GM12875 (cell line): ENCODE measurements at regions not wholly inside any gene's neighbourhood (a gene's known extent, or its start where the extent isn't known, plus 50 kb on each side); places are given as distances from the start of the nearest gene placed in this dataset.

Experiments used
- H3K4me3 ChIP-seq: one replicate; pipeline ENCODE4 v1.5.1; 2011; ENCODE audit warnings: low read depth, low read length, control low read depth
- CTCF ChIP-seq: IDR thresholded peaks from 2 replicates; pipeline ENCODE4 v1.5.1; 2011; ENCODE audit warnings: low read depth, mild to moderate bottlenecking, control low read depth, inconsistent platforms, low read length, moderate library complexity, borderline replicate concordance; ENCODE audit not compliant: insufficient read depth

DNA sequence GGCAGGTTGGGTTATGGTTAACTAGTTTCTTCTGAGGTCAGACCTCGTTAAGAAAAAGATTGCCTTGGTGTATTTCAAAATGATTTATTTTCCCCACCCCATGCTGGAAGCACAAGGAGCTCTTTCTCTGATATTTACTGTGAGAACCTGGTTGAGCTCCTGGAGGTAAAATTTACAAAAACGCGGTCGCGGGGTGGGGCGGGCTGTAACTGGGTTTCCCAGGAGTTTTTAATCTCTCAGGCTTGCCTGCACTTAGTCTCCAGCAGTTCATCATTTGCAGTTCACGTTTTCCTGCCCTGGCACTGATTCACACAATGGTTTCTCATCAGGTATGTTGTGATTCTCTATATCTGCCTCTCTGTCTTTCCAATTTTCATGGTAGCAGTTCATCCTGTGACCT, 67.9 kb upstream of the PDE3A start:
- H3K4me3 ChIP-seq = no peak overlapping the region
- TF ChIP-seq CTCF = no peak

- no peak overlapping the region for H3K4me3 ChIP-seq
- TF ChIP-seq CTCF = no peak
These were observed 62.9 kb upstream of the PDE3A start for GRCh38 chr12:20305470-20305869.

GRCh38 chr12:20309504-20310148, 58.7 kb upstream of the PDE3A start:
- H3K4me3 ChIP-seq = no peak overlapping the region
- TF ChIP-seq CTCF = no peak

DNA sequence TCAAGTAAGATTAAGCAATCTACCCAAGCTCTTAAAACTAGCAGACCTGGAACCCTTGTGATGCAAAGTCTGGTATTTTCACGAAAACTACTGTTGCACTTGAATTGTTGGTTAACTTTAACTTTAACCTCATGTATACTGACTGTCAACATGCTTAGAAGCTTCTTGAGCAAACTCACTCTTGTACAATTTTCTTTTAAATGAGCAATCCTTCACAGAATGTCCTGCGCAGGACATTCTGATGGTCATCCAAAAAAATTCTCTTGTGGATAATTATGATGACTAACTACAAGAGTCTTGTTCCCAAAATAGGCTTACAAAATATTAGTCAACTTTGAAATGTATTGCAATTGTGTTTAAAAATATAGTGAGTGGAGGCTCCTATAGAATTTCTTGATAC, 54.0 kb upstream of the PDE3A start:
- no peak overlapping the region for H3K4me3 ChIP-seq
- TF ChIP-seq CTCF = no peak

- H3K4me3 ChIP-seq = no peak overlapping the region
- no peak for TF ChIP-seq CTCF
These were observed 50.8 kb upstream of the PDE3A start for GRCh38 chr12:20317554-20317953.
